Central memory CD8-positive, alpha-beta T cell (primary cell): ENCODE measurements at regions not wholly inside any gene's neighbourhood (a gene's known extent, or its start where the extent isn't known, plus 50 kb on each side); places are given as distances from the start of the nearest gene placed in this dataset.
"Not testable (repeated sequence)": the region's sequence is repeated elsewhere in the genome, so short reads cannot be mapped to it uniquely, and the experiment has no call there.

Source experiments
- ATAC-seq: fragments of 150-1000 bp; cut with Tn5 transposase; replicated peaks from 2 replicates; pipeline ENCODE4 v1.10.0; 2022; ENCODE audit warnings: mild to moderate bottlenecking, moderate FRiP score, moderate number of reproducible peaks; ENCODE audit not compliant: poor library complexity, severe bottlenecking; ENCODE audit errors: extremely low read depth
- DNase-seq, 2 donors: peaks; one replicate each; pipeline ENCODE4 v3.0.0; 2021; ENCODE audit warnings: low spot score in 2 of 2
- H3K27ac Mint-ChIP-seq: one replicate; pipeline ENCODE4 v1.8.0; 2022; ENCODE audit warnings: low read depth, mild to moderate bottlenecking, moderate library complexity, mixed read lengths
- H3K27me3 Mint-ChIP-seq: one replicate; pipeline ENCODE4 v1.8.0; 2022; ENCODE audit warnings: mixed read lengths
- H3K36me3 Mint-ChIP-seq: one replicate; pipeline ENCODE4 v1.8.0; 2022; ENCODE audit warnings: mild to moderate bottlenecking, moderate library complexity, mixed read lengths; ENCODE audit not compliant: insufficient read depth
- H3K4me1 Mint-ChIP-seq: one replicate; pipeline ENCODE4 v1.8.0; 2022; ENCODE audit warnings: mixed read lengths
- H3K4me3 Mint-ChIP-seq: one replicate; pipeline ENCODE4 v1.8.0; 2022; ENCODE audit warnings: mild to moderate bottlenecking, moderate library complexity, mixed read lengths
- H3K9me3 Mint-ChIP-seq: one replicate; pipeline ENCODE4 v1.8.0; 2022; ENCODE audit warnings: mixed read lengths

DNA sequence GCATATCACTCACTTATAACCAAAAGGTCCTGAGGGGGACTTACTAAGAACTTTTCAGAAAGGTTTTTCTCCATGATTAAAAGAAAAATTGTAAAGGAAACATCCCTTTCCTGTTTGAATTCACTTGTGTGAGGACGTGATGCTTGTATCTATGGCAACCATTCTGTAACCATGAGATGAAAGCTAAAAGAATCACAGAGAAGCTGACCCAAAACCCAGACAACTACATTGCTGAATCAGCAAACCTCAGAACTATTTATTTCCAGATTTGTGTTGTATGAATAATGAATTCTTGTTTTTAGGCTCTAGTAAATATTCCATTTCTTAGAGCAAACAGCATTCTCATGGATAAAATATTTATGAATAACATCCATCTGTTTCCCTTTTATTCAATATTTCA is 91.2 kb downstream of the RCHY1 start:
- H3K4me3 Mint-ChIP-seq: no peak overlapping the region
- H3K36me3 Mint-ChIP-seq: no peaks in the 10 kb centered on the region
- peaks cover 14% of the 10 kb centered on the region for H3K9me3 Mint-ChIP-seq
- no peaks in the 10 kb centered on the region for H3K4me1 Mint-ChIP-seq
- H3K27ac Mint-ChIP-seq: no peak overlapping the region
- peaks cover 50% of the 10 kb centered on the region for H3K27me3 Mint-ChIP-seq
- ATAC-seq (no peak), DNase-seq (no peak)

DNA sequence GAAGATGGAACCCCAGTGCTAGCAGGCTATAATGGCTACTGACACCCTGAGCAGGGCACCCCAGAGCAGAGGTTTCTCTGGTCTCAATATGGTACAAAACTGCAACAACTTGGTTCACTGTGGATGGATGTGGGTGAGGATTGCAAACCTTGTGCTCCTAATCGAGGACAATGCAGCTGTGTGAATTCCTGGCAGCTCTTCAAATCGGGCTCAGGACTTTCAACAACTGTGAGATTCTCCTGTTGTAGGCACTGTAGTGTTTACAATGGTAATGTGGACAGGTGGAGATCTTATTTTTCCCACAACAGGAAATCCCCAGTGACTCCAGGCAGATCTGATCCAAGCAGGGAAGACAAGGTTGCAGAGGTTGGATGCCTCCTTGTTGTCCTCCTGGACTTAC is 101.5 kb downstream of the RCHY1 start:
- no peak for DNase-seq
- H3K4me3 Mint-ChIP-seq: no peak overlapping the region
- H3K9me3 Mint-ChIP-seq: no peaks in the 10 kb centered on the region
- H3K27me3 Mint-ChIP-seq: peaks cover 31% of the 10 kb centered on the region
- H3K27ac Mint-ChIP-seq: no peak overlapping the region
- no peak for ATAC-seq
- H3K36me3 Mint-ChIP-seq: no peaks in the 10 kb centered on the region
- H3K4me1 Mint-ChIP-seq: no peaks in the 10 kb centered on the region

- no peak for ATAC-seq
- Mint-ChIP-seq H3K36me3 (no peaks in the 10 kb centered on the region), H3K9me3 (peaks cover 5% of the 10 kb centered on the region), H3K27me3 (peaks cover 7% of the 10 kb centered on the region), H3K4me3 (no peak overlapping the region), H3K4me1 (no peaks in the 10 kb centered on the region), H3K27ac (no peak overlapping the region)
- DNase-seq: no peak
These were observed 115.7 kb downstream of the RCHY1 start for GRCh38 chr4:75398501-75398900.

DNA sequence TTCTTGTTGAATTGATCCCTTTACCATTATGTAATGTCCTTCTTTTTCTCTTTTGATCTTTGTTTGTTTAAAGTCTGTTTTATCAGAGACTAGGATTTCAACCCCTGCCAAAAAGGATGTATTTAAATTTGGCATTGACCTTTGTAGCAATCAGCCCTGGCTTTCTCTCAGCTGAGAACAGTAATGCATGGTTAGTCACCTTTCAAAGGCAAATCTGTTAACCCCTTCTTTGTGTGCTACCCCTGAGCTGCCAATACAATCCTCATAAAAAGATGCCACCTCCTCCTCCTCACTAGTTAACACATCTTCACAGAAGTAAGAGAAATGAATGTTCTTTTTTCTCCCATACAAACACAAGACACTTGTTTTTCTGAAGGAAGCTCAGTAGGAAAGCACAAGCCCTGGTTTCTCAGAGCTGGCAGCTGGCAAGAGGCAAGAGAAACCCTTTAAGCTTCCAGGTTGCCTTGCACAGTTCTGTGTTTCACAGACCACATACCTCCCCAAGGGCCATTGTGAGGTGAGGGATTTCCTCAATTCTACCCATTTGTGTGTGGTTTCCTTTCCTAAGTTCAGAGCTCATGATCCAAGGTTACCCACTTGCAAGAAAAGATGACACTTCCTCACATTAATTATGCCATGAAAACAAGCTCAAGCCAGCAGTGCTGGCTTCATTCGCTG is 122.6 kb downstream of the RCHY1 start:
- H3K4me3 Mint-ChIP-seq: no peak overlapping the region
- no peaks in the 10 kb centered on the region for H3K36me3 Mint-ChIP-seq
- H3K9me3 Mint-ChIP-seq: no peaks in the 10 kb centered on the region
- no peaks in the 10 kb centered on the region for H3K4me1 Mint-ChIP-seq
- DNase-seq (no peak), ATAC-seq (no peak)
- H3K27me3 Mint-ChIP-seq: peaks cover 21% of the 10 kb centered on the region
- H3K27ac Mint-ChIP-seq: no peak overlapping the region

DNA sequence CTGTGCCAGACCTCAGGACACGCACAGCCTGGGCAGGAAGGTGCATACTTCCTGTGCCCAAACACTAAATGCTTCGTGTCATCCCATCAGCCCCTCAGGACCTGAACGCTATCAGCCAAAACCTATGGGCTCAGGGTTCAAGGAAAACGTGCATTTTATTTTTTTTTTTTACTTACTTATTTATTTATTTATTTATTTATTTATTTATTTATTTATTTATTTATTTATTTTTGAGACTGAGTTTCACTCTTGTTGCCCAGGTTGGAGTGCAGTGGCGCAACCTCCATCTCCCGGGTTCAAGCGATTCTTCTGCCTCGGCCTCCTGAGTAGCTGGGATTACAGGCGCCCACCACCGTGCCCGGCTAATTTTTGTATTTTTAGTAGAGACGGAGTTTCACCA is 127.8 kb downstream of the RCHY1 start:
- H3K36me3 Mint-ChIP-seq, H3K27me3 Mint-ChIP-seq, ATAC-seq, H3K9me3 Mint-ChIP-seq, H3K4me3 Mint-ChIP-seq, H3K27ac Mint-ChIP-seq, H3K4me1 Mint-ChIP-seq, DNase-seq: not testable (repeated sequence)

GRCh38 chr4:75385106-75385505 is 129.1 kb downstream of the RCHY1 start:
- ATAC-seq (no peak), DNase-seq (no peak)
- Mint-ChIP-seq H3K4me3 (no peak overlapping the region), H3K4me1 (no peaks in the 10 kb centered on the region), H3K36me3 (no peaks in the 10 kb centered on the region), H3K27ac (no peak overlapping the region), H3K27me3 (no peaks in the 10 kb centered on the region), H3K9me3 (peaks cover 6% of the 10 kb centered on the region)

- DNase-seq (no peak), ATAC-seq (no peak)
- Mint-ChIP-seq H3K4me3 (no peak overlapping the region), H3K9me3 (peaks cover 14% of the 10 kb centered on the region), H3K36me3 (no peaks in the 10 kb centered on the region), H3K4me1 (no peaks in the 10 kb centered on the region), H3K27me3 (peaks cover 12% of the 10 kb centered on the region), H3K27ac (no peak overlapping the region)
These were observed 137.7 kb downstream of the RCHY1 start for GRCh38 chr4:75376543-75376942.

- H3K4me3 Mint-ChIP-seq: no peak overlapping the region
- no peaks in the 10 kb centered on the region for H3K4me1 Mint-ChIP-seq
- H3K36me3 Mint-ChIP-seq: no peaks in the 10 kb centered on the region
- H3K27me3 Mint-ChIP-seq: peaks cover 12% of the 10 kb centered on the region
- ATAC-seq: no peak
- DNase-seq: no peak
- H3K27ac Mint-ChIP-seq: no peak overlapping the region
- peaks cover 14% of the 10 kb centered on the region for H3K9me3 Mint-ChIP-seq
These were observed 142.3 kb downstream of the RCHY1 start for GRCh38 chr4:75371915-75372314.

DNA sequence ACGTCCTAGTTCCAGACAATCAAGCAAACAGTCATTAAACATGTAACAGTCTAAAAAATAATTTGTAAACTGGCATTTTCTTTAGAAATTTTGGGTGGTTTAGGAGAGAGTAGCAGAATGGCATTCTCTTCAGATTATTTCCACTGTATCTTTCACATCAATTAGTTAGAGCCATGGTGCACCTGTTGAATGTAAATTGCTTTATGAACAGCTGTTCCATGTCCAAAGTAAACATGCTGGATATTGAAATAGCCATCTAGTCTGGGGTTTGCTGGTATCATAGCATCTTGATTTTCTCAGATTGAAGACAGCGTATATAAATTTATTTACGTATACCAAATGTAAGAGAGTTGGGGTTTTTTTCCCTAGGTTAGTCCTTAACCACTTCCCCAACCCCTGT is 143.6 kb downstream of the RCHY1 start:
- DNase-seq (no peak), ATAC-seq (no peak)
- Mint-ChIP-seq H3K36me3 (no peaks in the 10 kb centered on the region), H3K4me1 (no peaks in the 10 kb centered on the region), H3K27ac (no peak overlapping the region), H3K9me3 (peaks cover 7% of the 10 kb centered on the region), H3K27me3 (no peaks in the 10 kb centered on the region), H3K4me3 (no peak overlapping the region)

DNA sequence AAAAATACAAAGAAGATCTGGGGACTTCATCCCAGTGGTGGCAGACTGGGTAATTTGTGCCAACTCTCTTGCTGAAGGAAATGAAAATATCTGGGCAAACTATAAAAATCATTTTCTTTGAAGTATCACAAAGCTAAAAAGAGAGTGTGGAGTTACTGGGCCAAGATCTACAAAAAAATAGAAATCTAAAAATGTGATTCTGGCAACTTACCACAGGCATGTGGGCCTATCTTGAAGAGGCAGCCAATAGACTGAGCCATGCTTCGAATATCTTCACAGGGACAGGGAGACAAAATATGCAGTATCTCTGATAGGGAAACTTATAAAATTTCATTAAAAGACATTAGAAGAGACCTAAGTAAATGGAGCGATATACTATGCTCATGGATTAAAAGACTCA is 168.8 kb downstream of the RCHY1 start:
- H3K27ac Mint-ChIP-seq: no peak overlapping the region
- ATAC-seq (no peak), DNase-seq (no peak)
- H3K36me3 Mint-ChIP-seq: no peaks in the 10 kb centered on the region
- no peak overlapping the region for H3K4me3 Mint-ChIP-seq
- no peaks in the 10 kb centered on the region for H3K4me1 Mint-ChIP-seq
- H3K9me3 Mint-ChIP-seq: no peaks in the 10 kb centered on the region
- peaks cover 10% of the 10 kb centered on the region for H3K27me3 Mint-ChIP-seq

DNA sequence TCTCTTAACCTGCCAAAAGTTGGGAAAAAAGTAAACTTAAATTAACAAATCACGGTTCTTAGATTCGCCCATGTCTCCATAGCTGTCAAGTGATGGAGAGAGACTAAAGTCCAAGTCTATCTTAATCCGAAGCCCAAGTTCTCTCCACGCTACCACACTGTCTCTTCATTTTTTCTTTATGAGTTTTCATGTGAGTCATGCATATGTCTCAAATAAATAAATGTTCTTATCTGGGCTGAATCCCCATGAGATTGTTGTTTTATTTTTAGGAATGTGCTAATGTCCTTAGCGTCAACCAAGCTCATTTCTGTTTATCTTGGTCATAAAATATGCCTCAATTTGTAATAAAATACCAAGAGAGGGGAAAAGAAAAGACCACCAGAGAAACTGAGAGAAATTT is 169.3 kb downstream of the RCHY1 start:
- no peaks in the 10 kb centered on the region for H3K4me1 Mint-ChIP-seq
- no peak overlapping the region for H3K4me3 Mint-ChIP-seq
- H3K27ac Mint-ChIP-seq: no peak overlapping the region
- peaks cover 10% of the 10 kb centered on the region for H3K27me3 Mint-ChIP-seq
- DNase-seq: no peak
- no peaks in the 10 kb centered on the region for H3K36me3 Mint-ChIP-seq
- ATAC-seq: no peak
- H3K9me3 Mint-ChIP-seq: no peaks in the 10 kb centered on the region

GRCh38 chr4:75343333-75343732 is 170.9 kb downstream of the RCHY1 start:
- ATAC-seq: no peak
- H3K27me3 Mint-ChIP-seq: peaks cover 10% of the 10 kb centered on the region
- H3K4me1 Mint-ChIP-seq: no peaks in the 10 kb centered on the region
- DNase-seq: no peak
- H3K4me3 Mint-ChIP-seq: no peak overlapping the region
- no peak overlapping the region for H3K27ac Mint-ChIP-seq
- peaks cover under 1% of the 10 kb centered on the region for H3K9me3 Mint-ChIP-seq
- H3K36me3 Mint-ChIP-seq: peaks cover 2% of the 10 kb centered on the region

- Mint-ChIP-seq H3K27me3 (peaks cover 9% of the 10 kb centered on the region), H3K27ac (no peak overlapping the region), H3K9me3 (peaks cover 6% of the 10 kb centered on the region), H3K4me1 (no peaks in the 10 kb centered on the region), H3K4me3 (no peak overlapping the region), H3K36me3 (peaks cover 2% of the 10 kb centered on the region)
- DNase-seq (no peak), ATAC-seq (no peak)
These were observed 173.6 kb downstream of the RCHY1 start for GRCh38 chr4:75340561-75340960.
